MG63 (cell line): ENCODE measurements at regions not wholly inside any gene's neighbourhood (a gene's known extent, or its start where the extent isn't known, plus 50 kb on each side); places are given as distances from the start of the nearest gene placed in this dataset.

Experiments
- DNase-seq: peaks from one replicate; pipeline ENCODE4 v3.0.0-alpha.2; 2020
- H3K27me3 ChIP-seq: fragments of 250-450 bp; sonication (Bioruptor Pico); 2 replicates; pipeline ENCODE4 v1.5.1; 2020; ENCODE audit warnings: mild to moderate bottlenecking, moderate library complexity
- H3K36me3 ChIP-seq: fragments of 250-450 bp; sonication (Bioruptor Pico); 2 replicates; pipeline ENCODE4 v1.5.1; 2020; ENCODE audit warnings: mild to moderate bottlenecking, moderate library complexity
- H3K4me3 ChIP-seq: fragments of 250-450 bp; sonication (Bioruptor Pico); 2 replicates; pipeline ENCODE4 v1.5.1; 2020; ENCODE audit warnings: mild to moderate bottlenecking, moderate library complexity
- H3K9me3 ChIP-seq: fragments of 250-450 bp; sonication (Bioruptor Pico); 2 replicates; pipeline ENCODE4 v1.5.1; 2020; ENCODE audit warnings: mild to moderate bottlenecking, moderate library complexity

DNA sequence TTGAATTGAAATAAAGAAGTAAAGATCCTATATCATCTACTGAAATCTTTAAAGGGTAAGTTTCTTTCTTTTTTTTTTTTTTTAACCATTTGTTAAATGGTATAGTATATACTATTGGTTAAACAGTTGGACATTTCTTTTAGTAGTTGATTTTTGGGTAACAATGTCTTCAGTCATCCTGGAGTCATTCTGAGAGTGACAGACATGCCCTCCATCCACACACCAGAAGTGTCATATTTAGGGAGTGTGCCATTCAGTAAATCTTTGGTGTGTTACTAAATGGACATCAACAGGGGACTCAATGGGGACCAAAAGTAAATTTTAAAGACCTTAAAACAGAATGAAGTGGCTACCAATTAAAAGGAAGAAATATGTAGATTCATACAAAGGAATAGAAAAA is 50.8 kb upstream of the SLC39A10 start:
- DNase-seq: no peak
- no peaks in the 10 kb centered on the region for H3K27me3 ChIP-seq
- no peaks in the 10 kb centered on the region for H3K9me3 ChIP-seq
- no peak overlapping the region for H3K4me3 ChIP-seq
- H3K36me3 ChIP-seq: no peaks in the 10 kb centered on the region

DNA sequence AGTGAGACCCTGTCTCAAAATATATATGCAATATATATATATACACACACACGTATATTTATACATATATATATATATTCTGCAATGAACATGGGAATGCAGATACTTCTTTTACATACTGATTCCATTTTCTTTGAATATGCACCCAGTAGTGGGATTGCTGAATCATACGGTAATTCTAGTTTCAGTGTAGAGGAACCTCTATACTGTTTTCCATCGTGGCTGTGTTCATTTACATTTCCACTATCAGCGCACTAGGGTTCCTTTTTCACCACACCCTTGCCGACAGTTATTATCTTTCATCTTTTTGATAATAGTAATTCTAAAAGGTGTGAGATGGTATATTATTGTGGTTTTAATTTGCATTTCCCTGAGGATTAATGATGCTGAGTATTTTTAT is 52.3 kb upstream of the SLC39A10 start:
- DNase-seq: no peak
- Histone ChIP-seq H3K27me3 (no peaks in the 10 kb centered on the region), H3K36me3 (no peaks in the 10 kb centered on the region), H3K9me3 (no peaks in the 10 kb centered on the region), H3K4me3 (no peak overlapping the region)

DNA sequence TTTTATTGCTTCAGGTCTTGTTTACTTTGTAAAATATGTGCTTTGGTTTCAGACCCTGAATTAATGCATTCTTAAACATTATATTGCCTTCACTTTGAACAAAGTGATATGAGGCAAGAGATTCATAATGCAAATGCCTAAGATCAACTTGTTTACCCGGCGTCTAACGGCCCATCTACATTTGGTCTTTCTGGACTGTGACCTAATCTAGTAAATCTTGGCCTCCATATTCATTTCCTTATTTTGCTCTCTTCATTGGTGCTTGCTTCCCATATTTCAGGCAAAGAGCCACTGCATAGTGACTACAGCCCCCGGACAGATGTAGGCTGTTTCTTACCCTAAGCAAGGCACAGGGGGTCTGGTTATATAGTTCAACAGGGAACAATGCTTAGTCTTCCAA is 53.0 kb upstream of the SLC39A10 start:
- H3K9me3 ChIP-seq: no peaks in the 10 kb centered on the region
- DNase-seq: no peak
- H3K36me3 ChIP-seq: no peaks in the 10 kb centered on the region
- H3K4me3 ChIP-seq: no peak overlapping the region
- H3K27me3 ChIP-seq: no peaks in the 10 kb centered on the region

DNA sequence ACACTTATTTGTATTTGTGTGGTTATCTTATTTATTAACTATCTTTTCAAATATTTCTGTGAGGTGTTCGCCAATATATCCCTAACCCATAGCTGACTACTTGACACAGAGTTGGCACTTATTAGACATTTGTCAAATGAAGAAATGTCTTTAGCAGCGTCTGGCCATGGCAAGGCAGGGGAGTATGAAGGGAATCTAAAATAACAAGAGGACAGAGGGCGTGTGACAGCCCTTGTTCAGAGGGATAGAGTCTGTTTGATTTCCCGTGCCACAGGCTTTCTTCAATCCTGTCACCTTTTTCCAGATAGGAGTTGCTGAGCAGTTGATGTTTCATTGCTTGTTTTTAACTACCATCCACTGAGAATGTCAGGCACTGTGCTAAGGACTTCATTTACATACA is 53.6 kb upstream of the SLC39A10 start:
- H3K9me3 ChIP-seq: no peaks in the 10 kb centered on the region
- H3K36me3 ChIP-seq: no peaks in the 10 kb centered on the region
- no peaks in the 10 kb centered on the region for H3K27me3 ChIP-seq
- H3K4me3 ChIP-seq: no peak overlapping the region
- no peak for DNase-seq

DNA sequence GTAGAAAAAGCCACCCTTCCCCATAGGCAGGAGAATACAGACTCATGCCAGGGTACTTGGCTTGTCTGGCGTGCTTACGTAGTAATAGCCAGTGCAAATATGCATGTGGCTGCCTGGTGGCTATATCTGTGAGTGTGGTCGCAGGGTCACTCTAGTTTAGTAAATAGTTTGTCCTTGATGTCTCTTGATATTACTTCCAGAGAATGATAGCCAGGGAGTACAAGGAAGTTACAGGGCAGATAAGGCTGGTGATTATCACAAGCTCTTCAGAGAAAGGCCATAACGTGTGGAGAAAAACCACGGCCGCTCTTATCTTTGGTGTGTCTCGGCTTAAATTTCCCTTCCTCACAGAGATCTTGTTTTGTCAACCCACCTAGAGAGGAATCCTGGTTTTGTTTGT is 54.3 kb upstream of the SLC39A10 start:
- Histone ChIP-seq H3K27me3 (no peaks in the 10 kb centered on the region), H3K9me3 (no peaks in the 10 kb centered on the region), H3K36me3 (no peaks in the 10 kb centered on the region), H3K4me3 (no peak overlapping the region)
- DNase-seq: no peak

DNA sequence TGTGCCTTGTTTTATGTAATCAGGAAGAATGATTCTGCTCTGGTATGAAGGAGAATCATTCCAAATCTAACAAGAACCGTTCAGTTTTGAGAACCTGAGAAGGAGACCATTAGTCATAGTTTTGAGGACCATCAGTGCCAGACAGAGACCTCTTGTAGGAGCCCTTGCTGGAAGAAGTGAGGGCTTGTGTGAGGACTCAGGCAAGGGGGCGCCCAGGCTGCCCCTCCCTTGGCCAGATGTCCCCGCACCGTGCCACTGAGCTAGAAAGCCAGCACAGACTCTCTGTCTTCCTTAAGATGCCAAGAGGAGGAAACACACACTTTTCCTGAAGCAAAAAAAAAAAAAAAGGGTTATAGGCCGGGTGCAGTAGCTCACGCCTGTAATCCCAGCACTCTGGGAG is 55.7 kb upstream of the SLC39A10 start:
- no peaks in the 10 kb centered on the region for H3K9me3 ChIP-seq
- H3K4me3 ChIP-seq: no peak overlapping the region
- no peaks in the 10 kb centered on the region for H3K36me3 ChIP-seq
- no peak for DNase-seq
- H3K27me3 ChIP-seq: no peaks in the 10 kb centered on the region

DNA sequence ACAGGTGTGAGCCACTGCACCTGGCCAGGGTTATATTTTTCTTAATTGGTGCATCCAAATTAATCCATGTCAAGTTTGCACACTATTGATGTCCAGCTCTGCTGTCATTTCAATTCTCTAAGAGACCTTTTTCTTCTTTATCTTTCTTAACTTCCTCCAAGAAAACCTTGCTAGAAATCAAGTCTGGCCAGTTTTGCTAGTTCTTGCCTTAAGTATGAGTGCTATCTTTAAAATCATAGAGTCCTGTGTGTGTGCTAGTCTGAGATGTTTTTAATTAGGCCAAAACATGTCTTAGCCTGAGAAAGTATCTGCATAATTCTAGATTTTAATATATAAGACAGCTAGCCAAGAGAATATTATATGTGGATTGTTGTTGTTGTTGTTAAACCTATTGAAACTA is 56.2 kb upstream of the SLC39A10 start:
- no peak for DNase-seq

DNA sequence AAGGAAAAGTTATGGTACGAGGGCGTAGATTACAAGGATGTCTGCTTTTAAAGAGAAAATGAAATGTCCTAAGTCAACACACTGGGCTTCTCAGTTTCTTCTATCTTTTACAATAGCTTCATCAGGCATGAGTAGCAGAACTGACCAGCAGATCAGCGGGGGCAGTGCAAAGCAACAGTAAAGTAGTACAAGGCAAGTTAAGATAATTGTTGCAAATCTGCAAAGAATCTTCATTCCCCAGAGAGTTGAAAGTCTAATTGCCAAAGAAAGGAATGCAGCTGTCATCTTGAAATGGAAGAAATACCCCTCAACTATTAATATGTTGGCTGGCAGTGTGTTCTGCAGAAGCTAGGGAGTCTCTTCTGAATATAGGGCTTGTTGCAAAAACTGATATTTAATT is 60.2 kb upstream of the SLC39A10 start:
- H3K9me3 ChIP-seq: no peaks in the 10 kb centered on the region
- no peaks in the 10 kb centered on the region for H3K36me3 ChIP-seq
- no peak overlapping the region for H3K4me3 ChIP-seq
- DNase-seq: no peak
- H3K27me3 ChIP-seq: no peaks in the 10 kb centered on the region

More for the DNA sequence above, 56.2 kb upstream of the SLC39A10 start:
- Histone ChIP-seq H3K4me3 (no peak overlapping the region), H3K9me3 (no peaks in the 10 kb centered on the region), H3K27me3 (no peaks in the 10 kb centered on the region), H3K36me3 (no peaks in the 10 kb centered on the region)

DNA sequence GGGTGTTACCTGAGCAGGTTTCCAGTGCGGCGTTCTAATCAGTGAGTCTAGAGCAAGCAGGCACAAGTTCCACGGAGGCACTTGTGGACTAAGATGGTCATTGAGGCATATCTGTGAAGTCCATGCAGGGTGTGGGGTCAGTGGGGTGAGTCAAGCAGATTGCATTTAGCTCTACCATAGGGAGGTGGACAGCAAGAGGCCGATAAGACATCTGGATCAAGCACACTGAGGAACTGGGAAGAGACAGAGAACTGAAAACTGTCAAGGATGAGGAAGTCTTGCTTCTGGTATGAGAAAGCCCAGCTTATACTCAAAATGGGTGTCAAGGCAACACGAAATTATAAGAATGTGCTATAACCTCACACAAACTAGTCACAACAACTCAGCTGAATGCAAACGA is 61.2 kb upstream of the SLC39A10 start:
- H3K9me3 ChIP-seq: no peaks in the 10 kb centered on the region
- no peak for DNase-seq
- no peaks in the 10 kb centered on the region for H3K27me3 ChIP-seq
- H3K36me3 ChIP-seq: no peaks in the 10 kb centered on the region
- no peak overlapping the region for H3K4me3 ChIP-seq

DNA sequence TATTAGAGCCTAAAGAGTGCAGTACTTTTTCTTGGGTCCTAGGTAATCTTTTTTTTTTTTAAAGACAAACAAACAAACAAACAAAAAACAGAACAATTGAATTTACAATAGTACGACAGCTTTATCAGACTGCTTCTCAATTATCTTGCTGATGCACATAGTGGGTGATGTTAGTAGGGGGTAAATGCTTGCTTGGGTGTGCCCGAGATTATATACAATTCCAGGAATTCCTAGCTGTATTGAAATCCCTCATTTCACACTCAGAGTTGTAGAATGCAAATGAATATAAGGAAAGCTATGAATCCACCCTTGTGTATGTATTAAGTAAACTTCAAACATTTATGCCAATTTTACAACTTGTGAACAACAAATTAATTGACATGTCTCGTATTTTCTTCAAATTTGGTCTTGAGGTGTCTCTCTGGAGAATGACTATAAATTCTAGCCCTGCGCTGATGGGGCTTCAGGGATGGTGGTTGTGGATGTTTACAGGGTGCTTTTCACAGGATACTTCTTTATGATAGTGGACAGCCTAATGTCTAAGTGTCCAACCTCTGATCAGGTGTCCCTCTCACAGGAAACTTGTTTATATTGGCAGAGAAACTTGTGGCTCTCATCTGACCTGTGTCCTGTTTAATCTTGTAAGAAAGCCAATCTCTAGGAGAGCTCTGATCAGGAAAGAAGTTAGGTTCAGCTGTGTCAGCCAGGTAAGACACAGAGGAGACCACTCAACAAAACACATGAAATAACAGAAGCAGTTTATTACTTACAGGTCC is 61.9 kb upstream of the SLC39A10 start:
- H3K36me3 ChIP-seq: no peaks in the 10 kb centered on the region
- no peaks in the 10 kb centered on the region for H3K27me3 ChIP-seq
- H3K9me3 ChIP-seq: no peaks in the 10 kb centered on the region
- H3K4me3 ChIP-seq: no peak overlapping the region
- no peak for DNase-seq

DNA sequence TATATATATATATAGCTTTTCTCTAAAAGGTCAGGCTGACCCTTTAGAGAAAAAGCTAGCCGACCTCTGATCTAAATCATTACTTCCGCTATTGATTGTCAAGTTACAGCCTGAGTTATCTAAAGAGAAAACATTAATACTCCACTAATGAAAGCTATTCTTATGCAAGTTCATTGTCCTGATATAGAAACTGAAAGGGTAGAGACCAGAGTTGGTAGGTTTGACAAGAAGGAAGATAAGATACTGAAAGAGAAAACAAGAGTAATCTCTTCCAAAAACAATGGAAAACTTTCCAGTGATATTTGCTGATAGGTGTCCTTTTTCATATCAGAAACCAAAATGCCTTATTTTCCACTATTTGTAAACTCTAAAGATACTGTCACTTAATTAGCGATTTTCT is 62.8 kb upstream of the SLC39A10 start:
- no peaks in the 10 kb centered on the region for H3K36me3 ChIP-seq
- DNase-seq: no peak
- H3K9me3 ChIP-seq: no peaks in the 10 kb centered on the region
- no peak overlapping the region for H3K4me3 ChIP-seq
- no peaks in the 10 kb centered on the region for H3K27me3 ChIP-seq

DNA sequence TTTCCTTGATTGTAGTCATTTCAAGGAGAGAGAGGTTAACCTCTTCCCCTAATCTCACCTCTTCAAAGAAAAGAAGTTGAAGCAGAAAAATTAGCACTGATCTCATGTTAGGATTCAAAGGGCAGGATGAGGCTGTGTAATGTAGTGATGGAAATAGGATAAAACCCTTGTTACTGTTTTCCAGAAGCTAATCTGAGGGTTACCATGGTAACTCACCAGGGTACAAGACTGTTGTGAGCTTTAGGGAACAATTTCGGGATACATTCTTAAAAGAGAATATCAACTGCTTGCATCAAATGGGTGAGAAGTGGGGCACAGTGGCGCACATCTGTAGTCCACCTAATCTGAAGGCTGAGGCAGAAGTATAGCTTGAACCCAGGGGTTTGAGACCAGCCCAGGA is 64.9 kb upstream of the SLC39A10 start:
- no peak for DNase-seq
- H3K27me3 ChIP-seq: no peaks in the 10 kb centered on the region
- no peaks in the 10 kb centered on the region for H3K36me3 ChIP-seq
- H3K4me3 ChIP-seq: no peak overlapping the region
- H3K9me3 ChIP-seq: no peaks in the 10 kb centered on the region

DNA sequence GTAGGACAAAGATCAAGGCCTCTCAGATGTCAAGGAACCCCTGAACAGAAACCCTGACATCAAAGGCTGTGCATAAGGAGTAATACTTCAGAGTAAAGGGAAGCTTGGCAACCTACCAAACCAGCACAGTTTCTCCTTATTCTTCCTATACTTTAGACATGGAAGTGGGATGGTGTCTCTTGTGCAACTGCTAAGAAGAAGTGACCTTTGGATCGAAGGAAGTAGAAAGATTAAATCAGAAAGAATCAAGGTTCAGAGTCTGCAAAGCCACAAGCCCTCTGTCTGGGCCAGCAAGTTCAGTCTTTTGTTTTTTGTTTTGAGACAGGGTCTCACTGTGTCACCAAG is 66.2 kb upstream of the SLC39A10 start:
- H3K36me3 ChIP-seq: no peaks in the 10 kb centered on the region
- DNase-seq: no peak
- H3K9me3 ChIP-seq: no peaks in the 10 kb centered on the region
- H3K27me3 ChIP-seq: no peaks in the 10 kb centered on the region
- no peak overlapping the region for H3K4me3 ChIP-seq

DNA sequence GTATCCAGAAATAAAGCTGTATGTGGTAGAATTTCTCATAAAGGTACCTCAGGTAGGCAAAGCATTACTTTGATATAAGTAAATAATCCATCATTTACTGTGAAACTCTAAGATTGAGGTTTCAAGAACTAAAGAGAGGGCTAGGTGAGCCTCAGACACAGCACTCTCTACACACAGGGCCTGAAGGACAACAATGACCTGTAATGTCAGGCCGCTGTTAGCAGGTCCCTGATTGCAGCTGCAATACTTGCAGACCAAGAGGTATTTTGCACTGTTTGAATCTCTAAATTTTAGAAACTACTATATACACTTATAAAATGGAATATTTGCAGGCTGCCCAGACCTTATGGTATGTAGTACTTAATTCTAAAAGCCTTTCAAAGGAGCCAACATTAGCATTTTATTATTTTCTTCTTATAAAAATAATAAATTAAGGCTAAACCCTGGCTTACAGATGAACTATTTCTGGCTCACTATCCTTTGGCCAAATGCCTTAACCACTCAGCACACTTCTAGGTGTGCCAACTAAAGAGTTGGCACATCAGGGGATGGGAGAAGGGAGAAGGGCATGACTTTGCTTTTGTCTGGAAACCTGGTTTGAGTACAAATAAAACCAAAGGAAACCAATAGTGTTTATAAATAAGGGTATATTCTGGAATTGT is 66.7 kb upstream of the SLC39A10 start:
- Histone ChIP-seq H3K36me3 (no peaks in the 10 kb centered on the region), H3K27me3 (no peaks in the 10 kb centered on the region), H3K4me3 (no peak overlapping the region), H3K9me3 (no peaks in the 10 kb centered on the region)
- peak; percentile 16 for DNase-seq

DNA sequence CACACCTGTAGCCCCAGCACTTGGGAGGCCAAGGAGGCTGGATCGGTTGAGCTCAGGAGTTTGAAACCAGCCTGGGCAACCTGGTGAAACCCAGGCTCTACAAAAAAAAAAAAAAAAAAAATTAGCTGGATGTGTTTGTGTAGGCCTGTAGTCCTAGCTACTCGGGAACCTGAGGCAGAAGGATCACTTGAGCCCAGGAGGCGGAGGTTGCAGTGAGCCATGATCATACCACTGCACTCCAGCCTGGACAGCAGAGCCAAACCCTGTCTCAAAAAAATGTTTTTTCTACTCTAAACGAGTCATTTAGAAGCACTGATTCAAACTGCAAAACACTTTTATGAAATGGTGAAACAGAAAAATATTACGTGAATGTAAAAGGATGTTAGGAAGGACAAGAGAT is 69.1 kb upstream of the SLC39A10 start:
- H3K9me3 ChIP-seq: no peaks in the 10 kb centered on the region
- no peak overlapping the region for H3K4me3 ChIP-seq
- H3K36me3 ChIP-seq: no peaks in the 10 kb centered on the region
- no peak for DNase-seq
- no peaks in the 10 kb centered on the region for H3K27me3 ChIP-seq

DNA sequence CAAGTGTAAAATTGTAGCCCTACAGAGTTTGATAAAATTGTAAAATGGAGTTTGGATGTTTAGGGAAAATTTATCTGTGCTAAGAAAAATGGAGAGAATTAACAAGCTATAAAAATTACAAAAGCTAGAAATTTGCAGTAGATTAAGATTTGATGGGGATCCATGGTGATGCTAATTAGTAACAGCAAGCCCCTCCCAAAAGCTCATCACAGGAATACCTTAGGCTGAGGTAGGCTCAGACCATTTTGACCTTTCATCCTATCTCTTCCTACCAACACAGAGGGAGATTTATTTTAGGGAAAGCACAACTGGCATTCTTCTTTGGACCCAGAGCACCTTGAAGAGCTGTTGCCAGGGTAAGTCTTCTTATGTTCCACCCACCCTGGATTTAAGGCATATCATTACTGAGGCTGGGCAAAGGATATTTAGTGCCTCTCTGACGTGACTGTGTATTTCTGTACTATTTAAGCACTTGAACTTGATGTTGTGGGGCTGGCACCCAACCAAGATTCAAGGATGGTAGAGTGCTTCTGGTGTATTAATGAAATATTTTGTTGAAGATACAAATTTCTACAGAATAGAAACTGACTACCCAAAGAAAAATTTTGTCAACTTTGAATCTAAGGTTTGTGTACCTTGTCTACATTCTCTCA is 70.8 kb upstream of the SLC39A10 start:
- Histone ChIP-seq H3K9me3 (no peaks in the 10 kb centered on the region), H3K27me3 (no peaks in the 10 kb centered on the region), H3K36me3 (no peaks in the 10 kb centered on the region), H3K4me3 (no peak overlapping the region)
- no peak for DNase-seq

DNA sequence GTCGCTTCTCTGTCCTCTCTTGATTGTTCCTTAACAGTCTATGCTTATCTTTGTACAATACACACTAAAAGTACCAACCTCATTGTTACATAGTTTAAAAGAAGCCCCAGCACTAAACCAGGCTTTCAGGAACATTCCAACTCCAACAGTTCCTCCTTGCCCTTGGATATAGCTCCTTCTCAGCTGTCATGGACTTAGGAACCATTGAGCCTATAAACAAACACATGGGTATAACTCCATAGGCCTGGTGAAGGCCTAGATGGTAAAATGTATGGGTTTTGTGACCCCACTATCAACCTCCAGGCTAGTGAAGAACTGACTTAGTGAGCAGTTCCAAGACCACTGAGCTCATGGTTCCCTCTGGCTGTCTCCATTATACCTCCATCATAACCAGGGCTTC is 74.8 kb upstream of the SLC39A10 start:
- DNase-seq: no peak
- H3K27me3 ChIP-seq: no peaks in the 10 kb centered on the region
- H3K36me3 ChIP-seq: no peaks in the 10 kb centered on the region
- no peaks in the 10 kb centered on the region for H3K9me3 ChIP-seq
- H3K4me3 ChIP-seq: no peak overlapping the region
